GM10248 (cell line): ENCODE measurements at regions not wholly inside any gene's neighbourhood (a gene's known extent, or its start where the extent isn't known, plus 50 kb on each side); places are given as distances from the start of the nearest gene placed in this dataset.

Experiments
- CTCF ChIA-PET: fragments of 300-600 bp; sonication (Branson Sonifier 250); formaldehyde crosslinking; extraction: SDS; loops from one replicate; lab custom pipeline; 2021; ENCODE audit warnings: antibody characterized with exemption; lab: Yijun Ruan, JAX
- POLR2A ChIA-PET: fragments of 350-650 bp; sonication (Branson Sonifier 250); formaldehyde crosslinking; extraction: SDS; loops from one replicate; lab custom pipeline; 2020; ENCODE audit warnings: antibody characterized with exemption; lab: Yijun Ruan, JAX
- DNase-seq: peaks from one replicate; pipeline ENCODE4 v3.0.0; 2012; ENCODE audit errors: extremely low spot score
- TF ChIP-seq, protein P1 (sequence below): IDR thresholded peaks from 2 replicates; pipeline ENCODE4 v1.5.1; 2012; ENCODE audit warnings: mild to moderate bottlenecking, low read depth; ENCODE audit errors: extremely low read depth, missing control alignments, control extremely low read depth

DNA sequence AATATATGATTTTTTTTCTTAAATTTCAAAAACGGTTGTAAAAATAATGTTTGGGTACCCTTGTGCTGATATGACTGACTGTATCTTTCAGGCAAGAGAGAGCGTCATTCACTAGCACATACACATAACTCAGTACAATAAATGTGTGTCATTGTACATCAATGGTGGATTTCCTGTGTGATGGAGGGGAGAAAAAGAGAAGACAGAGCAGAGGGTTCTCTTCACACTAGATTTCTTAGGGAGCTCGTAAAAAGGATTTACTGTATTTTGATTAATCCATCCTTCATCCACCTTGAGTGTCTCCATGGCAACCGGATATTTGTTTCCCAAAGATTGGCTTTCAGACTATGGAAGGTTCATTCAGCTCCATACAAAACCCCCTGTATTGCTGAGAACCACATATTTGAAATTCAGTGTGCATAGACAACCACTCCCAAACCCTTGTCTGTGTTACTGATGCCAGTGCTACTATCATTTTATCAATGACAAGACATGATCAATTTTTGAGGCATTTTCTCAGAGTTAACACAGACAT lies 150.6 kb downstream of the AKR1D1 start:
- TF ChIP-seq, protein P1, sequence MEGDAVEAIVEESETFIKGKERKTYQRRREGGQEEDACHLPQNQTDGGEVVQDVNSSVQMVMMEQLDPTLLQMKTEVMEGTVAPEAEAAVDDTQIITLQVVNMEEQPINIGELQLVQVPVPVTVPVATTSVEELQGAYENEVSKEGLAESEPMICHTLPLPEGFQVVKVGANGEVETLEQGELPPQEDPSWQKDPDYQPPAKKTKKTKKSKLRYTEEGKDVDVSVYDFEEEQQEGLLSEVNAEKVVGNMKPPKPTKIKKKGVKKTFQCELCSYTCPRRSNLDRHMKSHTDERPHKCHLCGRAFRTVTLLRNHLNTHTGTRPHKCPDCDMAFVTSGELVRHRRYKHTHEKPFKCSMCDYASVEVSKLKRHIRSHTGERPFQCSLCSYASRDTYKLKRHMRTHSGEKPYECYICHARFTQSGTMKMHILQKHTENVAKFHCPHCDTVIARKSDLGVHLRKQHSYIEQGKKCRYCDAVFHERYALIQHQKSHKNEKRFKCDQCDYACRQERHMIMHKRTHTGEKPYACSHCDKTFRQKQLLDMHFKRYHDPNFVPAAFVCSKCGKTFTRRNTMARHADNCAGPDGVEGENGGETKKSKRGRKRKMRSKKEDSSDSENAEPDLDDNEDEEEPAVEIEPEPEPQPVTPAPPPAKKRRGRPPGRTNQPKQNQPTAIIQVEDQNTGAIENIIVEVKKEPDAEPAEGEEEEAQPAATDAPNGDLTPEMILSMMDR, result no peak
- POLR2A ChIA-PET, result no interaction called here
- no peak for DNase-seq
- CTCF ChIA-PET, result interaction anchor here (1.1 kb wide), 1 partner anchor 18 kb away, joined by 3 read pairs; no protein-coding TSS in a partner anchor

GRCh38 chr7:138228119-138228518 lies 151.9 kb downstream of the AKR1D1 start:
- no peak for DNase-seq
- TF ChIP-seq, protein P1, result no peak
- CTCF ChIA-PET, result interaction anchor here (0.8 kb wide), 1 partner anchor 198 kb away, joined by 3 read pairs; no protein-coding TSS in a partner anchor
- POLR2A ChIA-PET, result no interaction called here

- POLR2A ChIA-PET, result no interaction called here
- CTCF ChIA-PET, result no interaction called here
- no peak for DNase-seq
- TF ChIP-seq, protein P1, result no peak
These were observed 152.5 kb downstream of the AKR1D1 start for GRCh38 chr7:138228769-138229168.

- TF ChIP-seq, protein P1, result no peak
- POLR2A ChIA-PET, result no interaction called here
- no peak for DNase-seq
- CTCF ChIA-PET, result interaction anchor here (1.5 kb wide), 1 partner anchor 13 kb away, joined by 6 read pairs; no protein-coding TSS in a partner anchor
These were observed 156.9 kb downstream of the AKR1D1 start for GRCh38 chr7:138233189-138233588.

DNA sequence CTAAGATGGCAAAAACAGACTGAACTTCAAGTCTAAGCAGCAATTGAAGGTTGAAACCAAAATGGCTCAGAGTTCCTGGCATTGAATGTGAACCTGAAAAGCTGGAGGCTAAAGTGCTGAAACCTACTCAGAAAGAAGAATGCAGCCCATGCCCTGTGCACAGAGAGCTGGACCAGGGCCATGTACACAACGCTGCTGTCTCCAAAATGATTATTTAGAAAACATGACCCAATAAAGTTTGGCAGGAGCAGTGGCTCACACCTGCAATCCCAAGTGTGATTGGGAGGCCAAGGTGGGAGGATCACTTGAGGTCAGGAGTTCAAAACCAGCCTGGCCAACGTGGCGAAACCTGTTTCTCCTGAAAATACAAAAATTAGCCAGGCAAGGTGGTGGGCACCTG lies 158.9 kb downstream of the AKR1D1 start:
- no peak for DNase-seq
- TF ChIP-seq, protein P1, result no peak
- CTCF ChIA-PET, result no interaction called here
- POLR2A ChIA-PET, result no interaction called here

DNA sequence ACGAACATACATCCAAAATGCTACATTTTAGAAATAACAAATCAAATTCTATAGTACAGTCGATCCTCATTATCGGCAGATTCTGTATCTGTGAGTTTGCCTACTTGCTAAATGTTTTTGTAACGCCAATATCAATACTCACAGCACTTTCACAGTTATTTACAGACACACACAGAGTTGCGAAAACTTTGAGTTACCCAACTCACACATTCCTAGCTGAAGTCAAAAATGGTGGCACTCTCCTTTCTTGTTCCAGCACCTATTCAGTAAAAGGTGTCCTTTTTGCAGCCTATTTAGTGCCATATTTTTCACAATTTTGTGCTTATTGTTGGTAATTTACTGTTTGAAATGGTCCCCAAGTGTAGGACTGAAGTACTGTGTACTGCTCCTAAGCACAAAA lies 161.7 kb downstream of the AKR1D1 start:
- TF ChIP-seq, protein P1, result no peak
- POLR2A ChIA-PET, result no interaction called here
- CTCF ChIA-PET, result interaction anchor here (1.0 kb wide), 1 partner anchor 24 kb away, joined by 3 read pairs; no protein-coding TSS in a partner anchor
- DNase-seq, result no peak
